ENCODE measurements at regions not wholly inside any gene's neighbourhood (a gene's known extent, or its start where the extent isn't known, plus 50 kb on each side); places are given as distances from the start of the nearest gene placed in this dataset.

- TF ChIP-seq REST (IDR thresholded peaks at IDR 0.05; ENCODE audit: insufficient read depth in 1 of 2, low read depth in 2 of 2, low read length in 2 of 2) = no peak
Measured at GRCh38 chr6:9172096-9172495, 736.8 kb upstream of the SLC35B3 start.

- TF ChIP-seq REST (IDR thresholded peaks at IDR 0.05; ENCODE audit: insufficient read depth in 1 of 2, low read depth in 2 of 2, low read length in 2 of 2) = no peak
- no peak for TF ChIP-seq FOXP2 (optimal IDR thresholded peaks at IDR 0.05; ENCODE audit: borderline replicate concordance, extremely low read depth, extremely low read length, insufficient read depth)
- TF ChIP-seq SIN3A (IDR thresholded peaks at IDR 0.05; ENCODE audit: borderline replicate concordance, insufficient read depth, low read length) = no peak
- no peak for TF ChIP-seq POLR2AphosphoS5 (IDR thresholded peaks at IDR 0.05; ENCODE audit: low read depth, low read length)
- no peak for TF ChIP-seq TAF1 (IDR thresholded peaks at IDR 0.05; ENCODE audit: borderline replicate concordance, insufficient read depth, low read length)
Measured at GRCh38 chr6:9168669-9169068, 733.3 kb upstream of the SLC35B3 start.

GRCh38 chr6:9161731-9162130, 726.4 kb upstream of the SLC35B3 start:
- TF ChIP-seq FOXP2 (optimal IDR thresholded peaks at IDR 0.05; ENCODE audit: borderline replicate concordance, extremely low read depth, extremely low read length, insufficient read depth) = no peak

GRCh38 chr6:9159051-9159450, 723.7 kb upstream of the SLC35B3 start:
- TF ChIP-seq TAF1 (IDR thresholded peaks at IDR 0.05; ENCODE audit: borderline replicate concordance, insufficient read depth, low read length) = no peak
- no peak for TF ChIP-seq SIN3A (IDR thresholded peaks at IDR 0.05; ENCODE audit: borderline replicate concordance, insufficient read depth, low read length)
- no peak for TF ChIP-seq POLR2AphosphoS5 (IDR thresholded peaks at IDR 0.05; ENCODE audit: low read depth, low read length)
- no peak for TF ChIP-seq FOXP2 (optimal IDR thresholded peaks at IDR 0.05; ENCODE audit: borderline replicate concordance, extremely low read depth, extremely low read length, insufficient read depth)
- no peak for TF ChIP-seq REST (IDR thresholded peaks at IDR 0.05; ENCODE audit: insufficient read depth in 1 of 2, low read depth in 2 of 2, low read length in 2 of 2)

- TF ChIP-seq POLR2AphosphoS5 (IDR thresholded peaks at IDR 0.05; ENCODE audit: low read depth, low read length) (no peak), REST (IDR thresholded peaks at IDR 0.05; ENCODE audit: insufficient read depth in 1 of 2, low read depth in 2 of 2, low read length in 2 of 2) (no peak)
Measured at GRCh38 chr6:9155836-9156235, 720.5 kb upstream of the SLC35B3 start.

- TF ChIP-seq POLR2AphosphoS5 (IDR thresholded peaks at IDR 0.05; ENCODE audit: low read depth, low read length) (no peak), FOXP2 (optimal IDR thresholded peaks at IDR 0.05; ENCODE audit: borderline replicate concordance, extremely low read depth, extremely low read length, insufficient read depth) (no peak), SIN3A (IDR thresholded peaks at IDR 0.05; ENCODE audit: borderline replicate concordance, insufficient read depth, low read length) (no peak), TAF1 (IDR thresholded peaks at IDR 0.05; ENCODE audit: borderline replicate concordance, insufficient read depth, low read length) (no peak), REST (IDR thresholded peaks at IDR 0.05; ENCODE audit: insufficient read depth in 1 of 2, low read depth in 2 of 2, low read length in 2 of 2) (no peak)
Measured at GRCh38 chr6:9143140-9143539, 707.8 kb upstream of the SLC35B3 start.

All from PFSK-1 (cell line).